Neural crest cell (in vitro differentiated cells): ENCODE measurements at regions not wholly inside any gene's neighbourhood (a gene's known extent, or its start where the extent isn't known, plus 50 kb on each side); places are given as distances from the start of the nearest gene placed in this dataset.
A peak's percentile ranks its signal among the peaks of the same experiment; 100 is the strongest.

ENCODE experiments used
- DNase-seq: peaks from one replicate; pipeline ENCODE4 v3.0.0; 2021; ENCODE audit warnings: low read depth, mixed read lengths, low spot score
- H3K27ac Mint-ChIP-seq: one replicate; pipeline ENCODE4 v1.8.0; 2021; ENCODE audit warnings: mild to moderate bottlenecking, mixed read lengths; ENCODE audit not compliant: unreplicated experiment
- H3K27me3 Mint-ChIP-seq: 2 replicates; pipeline ENCODE4 v1.8.0; 2021; ENCODE audit warnings: low read depth, mild to moderate bottlenecking, mixed read lengths
- H3K36me3 Mint-ChIP-seq: 2 replicates; pipeline ENCODE4 v1.8.0; 2021; ENCODE audit warnings: low read depth, mild to moderate bottlenecking, mixed read lengths
- H3K4me1 Mint-ChIP-seq: 2 replicates; pipeline ENCODE4 v1.8.0; 2021; ENCODE audit warnings: mixed read lengths
- H3K4me3 Mint-ChIP-seq: one replicate; pipeline ENCODE4 v1.8.0; 2021; ENCODE audit warnings: mild to moderate bottlenecking, mixed read lengths
- H3K9me3 Mint-ChIP-seq: 2 replicates; pipeline ENCODE4 v1.8.0; 2021; ENCODE audit warnings: mixed read lengths
- TF ChIP-seq, protein P1 (sequence below): fragments of 200-600 bp; sonication (generic); conservative IDR thresholded peaks from 2 replicates; pipeline ENCODE4 v1.5.0; 2021; ENCODE audit warnings: antibody characterized with exemption, mild to moderate bottlenecking

DNA sequence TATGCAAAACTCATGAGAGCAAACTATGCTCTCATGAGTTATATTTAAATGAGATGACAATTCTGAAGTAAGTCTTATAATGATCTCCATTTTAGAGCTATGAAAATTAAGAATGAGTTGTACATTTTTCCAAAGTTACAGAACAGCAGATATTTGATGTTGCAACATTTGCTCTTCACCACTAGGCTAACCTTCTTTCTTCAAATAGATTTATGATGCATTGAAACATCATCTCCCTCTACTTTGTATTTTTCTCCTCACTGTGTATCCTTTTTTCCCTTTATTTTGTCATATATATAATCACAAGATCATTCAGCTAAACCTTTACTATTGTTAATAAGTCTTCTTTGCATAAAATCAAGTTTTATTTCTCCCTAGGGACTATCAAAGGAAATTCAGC, 497.7 kb upstream of the TYRP1 start:
- Mint-ChIP-seq H3K4me3 (no peak overlapping the region), H3K27ac (no peak overlapping the region), H3K9me3 (no peaks in the 10 kb centered on the region), H3K36me3 (no peaks in the 10 kb centered on the region), H3K27me3 (no peaks in the 10 kb centered on the region), H3K4me1 (no peaks in the 10 kb centered on the region)
- TF ChIP-seq, protein P1, sequence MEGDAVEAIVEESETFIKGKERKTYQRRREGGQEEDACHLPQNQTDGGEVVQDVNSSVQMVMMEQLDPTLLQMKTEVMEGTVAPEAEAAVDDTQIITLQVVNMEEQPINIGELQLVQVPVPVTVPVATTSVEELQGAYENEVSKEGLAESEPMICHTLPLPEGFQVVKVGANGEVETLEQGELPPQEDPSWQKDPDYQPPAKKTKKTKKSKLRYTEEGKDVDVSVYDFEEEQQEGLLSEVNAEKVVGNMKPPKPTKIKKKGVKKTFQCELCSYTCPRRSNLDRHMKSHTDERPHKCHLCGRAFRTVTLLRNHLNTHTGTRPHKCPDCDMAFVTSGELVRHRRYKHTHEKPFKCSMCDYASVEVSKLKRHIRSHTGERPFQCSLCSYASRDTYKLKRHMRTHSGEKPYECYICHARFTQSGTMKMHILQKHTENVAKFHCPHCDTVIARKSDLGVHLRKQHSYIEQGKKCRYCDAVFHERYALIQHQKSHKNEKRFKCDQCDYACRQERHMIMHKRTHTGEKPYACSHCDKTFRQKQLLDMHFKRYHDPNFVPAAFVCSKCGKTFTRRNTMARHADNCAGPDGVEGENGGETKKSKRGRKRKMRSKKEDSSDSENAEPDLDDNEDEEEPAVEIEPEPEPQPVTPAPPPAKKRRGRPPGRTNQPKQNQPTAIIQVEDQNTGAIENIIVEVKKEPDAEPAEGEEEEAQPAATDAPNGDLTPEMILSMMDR, result peak; percentile 40
- no peak for DNase-seq

DNA sequence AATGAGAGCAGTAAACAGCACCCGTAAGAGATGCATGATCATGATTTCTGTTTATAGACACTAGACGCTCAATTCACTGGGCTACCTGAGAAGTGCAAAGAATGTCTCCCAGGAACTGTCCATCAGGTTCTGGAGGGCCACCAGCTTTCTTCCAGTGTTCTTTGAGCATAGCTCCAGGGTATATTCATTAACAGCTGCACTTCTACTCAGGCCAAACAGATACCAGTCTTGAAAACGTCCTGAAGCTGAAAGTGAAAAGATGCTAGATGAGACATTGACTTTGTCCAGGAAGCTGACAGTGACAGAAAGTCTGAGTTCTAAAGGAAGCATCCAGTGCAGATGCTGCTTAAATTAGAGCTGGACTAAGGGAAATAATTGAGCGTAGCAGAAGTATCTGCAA, 488.7 kb upstream of the TYRP1 start:
- Mint-ChIP-seq H3K9me3 (no peaks in the 10 kb centered on the region), H3K36me3 (no peaks in the 10 kb centered on the region), H3K27me3 (no peaks in the 10 kb centered on the region), H3K4me3 (no peak overlapping the region), H3K27ac (no peak overlapping the region), H3K4me1 (no peaks in the 10 kb centered on the region)
- DNase-seq, result no peak
- TF ChIP-seq, protein P1, result no peak

DNA sequence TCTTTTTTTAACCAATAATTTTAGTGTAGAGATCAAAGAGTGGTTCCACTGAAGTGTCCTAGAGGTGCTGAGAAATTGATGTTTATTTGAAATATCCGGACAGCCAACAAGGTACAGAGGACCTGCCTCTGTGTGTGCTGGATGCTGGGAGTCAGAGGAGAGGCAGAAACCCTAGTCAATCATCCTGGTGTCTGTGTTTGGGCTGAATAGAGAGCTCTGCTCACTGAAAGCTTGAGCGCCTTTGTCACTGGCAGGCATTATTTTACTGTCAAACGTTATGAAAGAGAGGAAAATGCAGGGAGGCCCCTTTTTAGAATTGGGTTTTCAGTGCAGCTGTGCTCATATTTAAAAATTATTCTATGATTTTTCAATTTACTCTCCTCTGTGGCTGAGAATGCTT, 480.3 kb upstream of the TYRP1 start:
- Mint-ChIP-seq H3K27ac (no peak overlapping the region), H3K4me3 (peak overlapping the region; percentile 9), H3K9me3 (peaks cover 5% of the 10 kb centered on the region), H3K36me3 (peaks cover 11% of the 10 kb centered on the region), H3K4me1 (peaks cover 23% of the 10 kb centered on the region), H3K27me3 (no peaks in the 10 kb centered on the region)
- TF ChIP-seq, protein P1, result no peak
- DNase-seq, result no peak

DNA sequence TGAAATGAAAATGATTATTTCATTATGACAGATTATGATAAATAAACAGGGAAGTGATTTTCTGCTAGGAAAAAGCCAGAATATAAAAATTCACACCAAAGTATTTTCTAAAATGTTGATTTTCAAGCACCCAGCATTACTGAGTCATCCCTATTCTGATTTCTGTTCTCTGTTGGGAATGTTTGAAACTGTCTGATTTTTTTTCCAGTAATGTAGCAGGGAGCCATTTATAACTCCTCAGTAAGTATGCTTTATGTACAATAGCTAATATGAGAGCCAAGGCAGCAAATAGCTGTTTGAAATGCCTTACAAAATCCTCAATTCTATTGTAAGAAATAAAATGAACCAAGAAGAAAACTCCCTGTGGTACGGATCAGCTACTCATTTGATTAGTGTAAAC, 471.7 kb upstream of the TYRP1 start:
- no peak overlapping the region for H3K4me3 Mint-ChIP-seq
- no peaks in the 10 kb centered on the region for H3K27me3 Mint-ChIP-seq
- peaks cover 5% of the 10 kb centered on the region for H3K4me1 Mint-ChIP-seq
- H3K27ac Mint-ChIP-seq, result no peak overlapping the region
- TF ChIP-seq, protein P1, result no peak
- no peaks in the 10 kb centered on the region for H3K36me3 Mint-ChIP-seq
- peaks cover 3% of the 10 kb centered on the region for H3K9me3 Mint-ChIP-seq
- DNase-seq, result no peak

DNA sequence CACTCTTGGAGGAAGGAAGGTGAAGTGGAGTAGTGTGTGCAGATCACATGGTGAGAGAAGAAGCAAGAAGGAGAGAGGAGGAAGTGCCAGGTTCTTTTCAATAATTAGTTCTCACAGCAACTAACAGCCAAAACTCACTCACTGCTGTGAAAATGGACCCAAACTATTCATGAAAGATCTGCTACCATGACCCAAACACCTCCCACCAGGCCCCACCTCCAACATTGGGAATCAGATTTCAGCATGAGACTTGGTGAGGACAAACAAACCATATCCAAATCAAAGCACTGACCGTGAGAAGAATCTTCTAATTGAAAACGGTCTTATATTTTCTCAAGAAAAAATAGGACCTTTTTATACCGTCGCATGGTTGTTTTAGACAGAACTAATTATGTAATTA, 468.7 kb upstream of the TYRP1 start:
- Mint-ChIP-seq H3K4me1 (peaks cover 5% of the 10 kb centered on the region), H3K9me3 (peaks cover 3% of the 10 kb centered on the region), H3K4me3 (no peak overlapping the region), H3K27ac (no peak overlapping the region), H3K27me3 (no peaks in the 10 kb centered on the region), H3K36me3 (no peaks in the 10 kb centered on the region)
- DNase-seq, result no peak
- TF ChIP-seq, protein P1, result no peak

DNA sequence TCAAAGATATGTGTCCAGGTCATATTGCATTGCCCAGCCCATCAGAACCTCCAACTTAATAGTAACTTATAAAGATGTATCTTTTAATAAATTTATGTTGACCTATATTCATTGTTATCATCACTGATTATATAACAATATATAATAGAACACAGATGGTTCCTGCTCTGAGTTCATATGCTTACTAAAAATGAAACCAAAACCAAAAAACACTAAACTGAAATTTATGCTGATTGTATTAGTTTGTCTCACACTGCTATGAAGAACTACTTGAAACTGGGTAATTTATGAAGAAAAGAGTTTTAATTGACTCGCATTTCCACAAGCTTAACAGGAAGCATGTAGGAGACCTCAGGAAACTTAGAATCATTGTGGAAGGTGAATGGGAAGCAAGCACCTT, 462.5 kb upstream of the TYRP1 start:
- DNase-seq, result no peak
- Mint-ChIP-seq H3K9me3 (peaks cover 13% of the 10 kb centered on the region), H3K27me3 (no peaks in the 10 kb centered on the region), H3K27ac (no peak overlapping the region), H3K4me3 (no peak overlapping the region), H3K36me3 (peaks cover 10% of the 10 kb centered on the region), H3K4me1 (no peaks in the 10 kb centered on the region)
- TF ChIP-seq, protein P1, result no peak
